Colonic mucosa (tissue), 4 donors: ENCODE measurements at regions not wholly inside any gene's neighbourhood (a gene's known extent, or its start where the extent isn't known, plus 50 kb on each side); places are given as distances from the start of the nearest gene placed in this dataset.
"Not testable (repeated sequence)": the region's sequence is repeated elsewhere in the genome, so short reads cannot be mapped to it uniquely, and the experiment has no call there.

Experiments
- DNase-seq: peaks from one replicate; pipeline ENCODE4 v3.0.0-alpha.2; 2020
- H3K27ac ChIP-seq: fragments of 200-600 bp; one replicate; pipeline ENCODE4 v1.8.0; 2021
- H3K27me3 ChIP-seq: fragments of 200-600 bp; one replicate; pipeline ENCODE4 v1.8.0; 2021
- H3K36me3 ChIP-seq: fragments of 200-600 bp; one replicate; pipeline ENCODE4 v1.8.0; 2021
- H3K4me1 ChIP-seq: fragments of 200-600 bp; one replicate; pipeline ENCODE4 v1.8.0; 2021; ENCODE audit warnings: mild to moderate bottlenecking
- H3K4me3 ChIP-seq: fragments of 200-600 bp; one replicate; pipeline ENCODE4 v1.8.0; 2021
- H3K9ac ChIP-seq, 2 donors: one replicate each; pipeline ENCODE4 v1.7.0; 2013; ENCODE audit warnings: control low read depth in 2 of 2, low read depth in 2 of 2, low read length in 2 of 2
- H3K9me3 ChIP-seq: fragments of 200-600 bp; one replicate; pipeline ENCODE4 v1.8.0; 2021
- intact Hi-C: fragments of 100-400 bp; cut with DNase I; formaldehyde crosslinking; loops from one replicate; pipeline ENCODE4 v1.14.1; 2022
- TF ChIP-seq, protein P1 (sequence below): fragments of 200-600 bp; IDR thresholded peaks from one replicate; pipeline ENCODE4 v1.8.0; 2022; ENCODE audit warnings: antibody characterized with exemption, mild to moderate bottlenecking
- donor health status: healthy.
- donor health status: DM: no; HTN: no; CAD: no.
- donor health status: DM: no; HTN: no; CAD: no.

GRCh38 chr22:23382428-23383218, 197.5 kb downstream of the IGLL1 start:
- Histone ChIP-seq H3K27me3 (no peaks in the 10 kb centered on the region), H3K9ac (no peak overlapping the region), H3K9me3 (no peaks in the 10 kb centered on the region), H3K4me3 (no peak overlapping the region), H3K36me3 (no peaks in the 10 kb centered on the region), H3K27ac (no peak overlapping the region), H3K4me1 (no peaks in the 10 kb centered on the region)
- DNase-seq: no peak
- TF ChIP-seq, protein P1, sequence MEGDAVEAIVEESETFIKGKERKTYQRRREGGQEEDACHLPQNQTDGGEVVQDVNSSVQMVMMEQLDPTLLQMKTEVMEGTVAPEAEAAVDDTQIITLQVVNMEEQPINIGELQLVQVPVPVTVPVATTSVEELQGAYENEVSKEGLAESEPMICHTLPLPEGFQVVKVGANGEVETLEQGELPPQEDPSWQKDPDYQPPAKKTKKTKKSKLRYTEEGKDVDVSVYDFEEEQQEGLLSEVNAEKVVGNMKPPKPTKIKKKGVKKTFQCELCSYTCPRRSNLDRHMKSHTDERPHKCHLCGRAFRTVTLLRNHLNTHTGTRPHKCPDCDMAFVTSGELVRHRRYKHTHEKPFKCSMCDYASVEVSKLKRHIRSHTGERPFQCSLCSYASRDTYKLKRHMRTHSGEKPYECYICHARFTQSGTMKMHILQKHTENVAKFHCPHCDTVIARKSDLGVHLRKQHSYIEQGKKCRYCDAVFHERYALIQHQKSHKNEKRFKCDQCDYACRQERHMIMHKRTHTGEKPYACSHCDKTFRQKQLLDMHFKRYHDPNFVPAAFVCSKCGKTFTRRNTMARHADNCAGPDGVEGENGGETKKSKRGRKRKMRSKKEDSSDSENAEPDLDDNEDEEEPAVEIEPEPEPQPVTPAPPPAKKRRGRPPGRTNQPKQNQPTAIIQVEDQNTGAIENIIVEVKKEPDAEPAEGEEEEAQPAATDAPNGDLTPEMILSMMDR: no peak
- intact Hi-C loops: loop anchor here (10.0 kb wide), 2 partner anchors 258 to 428 kb away; no protein-coding TSS in a partner anchor

DNA sequence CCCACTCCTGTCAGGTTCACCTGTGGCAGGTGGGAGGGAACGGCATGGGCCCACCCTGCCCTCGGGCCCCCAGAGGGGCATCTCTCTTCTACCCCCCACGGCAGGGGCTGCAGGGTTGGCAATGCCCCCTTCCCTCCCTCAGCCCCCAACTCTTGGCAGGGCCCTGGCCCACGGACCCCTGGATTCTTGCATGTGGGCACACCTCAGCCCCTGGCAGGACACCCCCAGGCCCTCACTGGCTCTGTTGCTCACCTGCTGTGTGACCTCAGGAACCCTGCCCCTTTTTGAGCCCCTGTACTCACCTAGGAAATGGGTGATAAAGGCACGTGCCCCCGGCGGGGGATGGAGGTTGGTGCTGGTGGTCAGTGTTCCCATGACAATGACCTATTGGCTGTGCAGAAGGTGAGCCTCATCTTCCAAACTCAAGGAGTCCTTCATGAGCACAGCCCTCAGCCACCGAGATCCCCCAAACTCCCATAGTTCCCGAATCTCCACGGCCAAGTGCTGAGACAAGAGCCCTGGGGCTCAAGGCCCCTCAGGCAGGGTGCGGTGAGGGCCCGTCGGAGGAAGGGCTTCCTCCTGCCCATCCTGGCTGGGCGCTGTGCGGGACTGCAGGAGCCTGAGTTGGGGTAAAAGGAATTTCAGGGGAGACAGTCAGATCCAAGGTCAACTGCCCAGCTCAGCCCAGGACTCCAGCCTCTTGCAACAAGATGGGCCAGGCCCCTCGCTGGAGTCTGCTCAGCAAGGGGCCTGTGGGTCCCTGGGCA, 198.2 kb downstream of the IGLL1 start:
- intact Hi-C loops: loop anchor here (10.0 kb wide), 2 partner anchors 257 to 427 kb away; no protein-coding TSS in a partner anchor
- Histone ChIP-seq H3K4me3 (no peak overlapping the region), H3K36me3 (no peaks in the 10 kb centered on the region), H3K4me1 (no peaks in the 10 kb centered on the region), H3K27me3 (no peaks in the 10 kb centered on the region), H3K27ac (no peak overlapping the region), H3K9me3 (no peaks in the 10 kb centered on the region), H3K9ac (no peak overlapping the region)
- TF ChIP-seq, protein P1: no peak
- no peak for DNase-seq

GRCh38 chr22:23380911-23381310, 199.2 kb downstream of the IGLL1 start:
- Histone ChIP-seq H3K27ac (no peak overlapping the region), H3K36me3 (no peaks in the 10 kb centered on the region), H3K27me3 (no peaks in the 10 kb centered on the region), H3K4me3 (no peak overlapping the region), H3K4me1 (no peaks in the 10 kb centered on the region), H3K9ac (no peak overlapping the region), H3K9me3 (no peaks in the 10 kb centered on the region)
- DNase-seq: no peak
- intact Hi-C loops: loop anchor here (10.0 kb wide), 2 partner anchors 256 to 426 kb away; no protein-coding TSS in a partner anchor
- TF ChIP-seq, protein P1: no peak

DNA sequence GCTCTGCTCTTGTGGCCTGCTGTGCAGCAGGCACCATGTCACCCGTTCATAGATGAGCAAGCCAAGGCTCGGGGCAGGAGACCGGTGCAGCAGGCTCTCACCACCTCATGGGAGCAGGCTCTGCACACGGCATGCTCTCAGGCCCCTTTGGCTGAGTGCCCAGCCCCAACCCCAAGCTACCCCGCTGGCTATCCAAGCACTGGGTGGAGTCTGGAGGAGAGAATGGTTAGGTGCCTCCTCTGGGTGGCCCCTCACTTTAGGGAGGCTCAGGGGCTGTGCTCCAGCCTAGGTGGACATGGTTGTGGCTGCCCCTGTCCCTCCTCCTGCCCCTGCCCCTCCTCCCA, 199.9 kb downstream of the IGLL1 start:
- H3K9ac ChIP-seq: no peak overlapping the region
- H3K27me3 ChIP-seq: no peaks in the 10 kb centered on the region
- no peak for DNase-seq

GRCh38 chr22:23379540-23380229, 199.4 kb downstream of the BCR start:
- not testable (repeated sequence) for H3K4me3 ChIP-seq, H3K4me1 ChIP-seq, DNase-seq, H3K27me3 ChIP-seq, H3K27ac ChIP-seq, H3K9me3 ChIP-seq, H3K36me3 ChIP-seq, H3K9ac ChIP-seq
- intact Hi-C loops: loop anchor here (10.0 kb wide), 2 partner anchors 255 to 425 kb away; no protein-coding TSS in a partner anchor

More for the DNA sequence above, 199.9 kb downstream of the IGLL1 start:
- Histone ChIP-seq H3K27ac (no peak overlapping the region), H3K36me3 (no peaks in the 10 kb centered on the region), H3K9me3 (no peaks in the 10 kb centered on the region), H3K4me1 (no peaks in the 10 kb centered on the region), H3K4me3 (no peak overlapping the region)
- intact Hi-C loops: loop anchor here (10.0 kb wide), 2 partner anchors 255 to 425 kb away; no protein-coding TSS in a partner anchor
- TF ChIP-seq, protein P1: no peak
